ENCODE measurements at regions not wholly inside any gene's neighbourhood (a gene's known extent, or its start where the extent isn't known, plus 50 kb on each side); places are given as distances from the start of the nearest gene placed in this dataset.
"Not testable (repeated sequence)": the region's sequence is repeated elsewhere in the genome, so short reads cannot be mapped to it uniquely, and the experiment has no call there.

- Histone ChIP-seq H3K4me3 (no peak overlapping the region), H3K27ac (no peak overlapping the region), H3K9me3 (no peaks in the 10 kb centered on the region), H3K27me3 (no peaks in the 10 kb centered on the region), H3K36me3 (no peaks in the 10 kb centered on the region), H3K4me1 (no peaks in the 10 kb centered on the region)
- intact Hi-C loops (cut with DNase I) = no loop called here
- ATAC-seq (no peak), DNase-seq (no peak)
- 86 to 96% (median 93%) methylated on average over 2 of the region's 2 CpGs for WGBS, 4 donors
- TF ChIP-seq CTCF (IDR thresholded peaks at IDR 0.05) (no peak), POLR2A (IDR thresholded peaks at IDR 0.05) (no peak)
These were observed 800.3 kb upstream of the GBE1 start for GRCh38 chr3:82561784-82562183.

GRCh38 chr3:82558081-82558480, 796.6 kb upstream of the GBE1 start:
- WGBS, 4 donors = 25 to 40% (median 32%) methylated on average over 1 of the region's 1 CpG
- Histone ChIP-seq H3K4me1 (no peaks in the 10 kb centered on the region), H3K27me3 (no peaks in the 10 kb centered on the region), H3K27ac (no peak overlapping the region), H3K4me3 (no peak overlapping the region), H3K36me3 (no peaks in the 10 kb centered on the region), H3K9me3 (no peaks in the 10 kb centered on the region)
- TF ChIP-seq CTCF (IDR thresholded peaks at IDR 0.05) = no peak
- no peak for TF ChIP-seq POLR2A (IDR thresholded peaks at IDR 0.05)
- ATAC-seq = no peak
- intact Hi-C loops (cut with DNase I) = no loop called here
- no peak for DNase-seq

- no peak overlapping the region for H3K27ac ChIP-seq
- H3K9me3 ChIP-seq = no peaks in the 10 kb centered on the region
- no peak for TF ChIP-seq POLR2A (IDR thresholded peaks at IDR 0.05)
- TF ChIP-seq CTCF (IDR thresholded peaks at IDR 0.05) = no peak
- WGBS, 4 donors = 42 to 51% (median 46%) methylated on average over 5 of the region's 5 CpGs
- intact Hi-C loops (cut with DNase I) = no loop called here
- no peaks in the 10 kb centered on the region for H3K27me3 ChIP-seq
- ATAC-seq (no peak), DNase-seq (no peak)
- no peaks in the 10 kb centered on the region for H3K36me3 ChIP-seq
- H3K4me3 ChIP-seq = no peak overlapping the region
- H3K4me1 ChIP-seq = no peaks in the 10 kb centered on the region
These were observed 794.7 kb upstream of the GBE1 start for GRCh38 chr3:82556113-82556512.

- intact Hi-C loops (cut with DNase I); DNase-seq; H3K4me1 ChIP-seq; H3K9me3 ChIP-seq; H3K4me3 ChIP-seq; H3K36me3 ChIP-seq; ATAC-seq; H3K27ac ChIP-seq; H3K27me3 ChIP-seq: not testable (repeated sequence)
- WGBS, 4 donors = 88 to 100% (median 94%) methylated on average over 2 of the region's 2 CpGs
These were observed 781.1 kb upstream of the GBE1 start for GRCh38 chr3:82542556-82542955.

DNA sequence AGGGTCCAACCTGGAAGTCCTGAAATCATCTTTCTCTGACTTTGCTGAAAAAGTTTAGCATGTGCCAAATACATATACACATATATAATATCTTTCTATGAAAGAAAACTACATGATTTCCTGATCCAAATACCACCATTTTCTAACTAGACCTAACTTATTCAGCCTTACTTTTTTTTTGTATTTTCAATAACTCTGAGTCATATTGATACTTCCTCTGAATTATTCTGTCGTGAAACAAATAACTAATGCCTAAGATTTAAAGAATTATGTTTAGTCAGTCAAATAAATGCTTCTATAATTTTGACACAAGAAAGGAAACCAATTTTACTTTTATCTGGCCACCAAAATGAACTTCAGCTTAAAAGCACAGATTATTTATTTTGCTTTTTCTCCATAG, 760.2 kb upstream of the GBE1 start:
- H3K4me3 ChIP-seq = no peak overlapping the region
- H3K9me3 ChIP-seq = peaks cover 0 to 5% (median 0%) of the 10 kb centered on the region in 12 donors
- no peaks in the 10 kb centered on the region for H3K36me3 ChIP-seq
- H3K4me1 ChIP-seq = no peaks in the 10 kb centered on the region
- WGBS, 4 donors = 64 to 85% (median 75%) methylated on average over 1 of the region's 1 CpG
- DNase-seq = no peak
- no peaks in the 10 kb centered on the region for H3K27me3 ChIP-seq
- no peak for TF ChIP-seq POLR2A (IDR thresholded peaks at IDR 0.05)
- TF ChIP-seq CTCF (IDR thresholded peaks at IDR 0.05) = no peak
- no peak for ATAC-seq
- no peak overlapping the region for H3K27ac ChIP-seq
- intact Hi-C loops (cut with DNase I) = no loop called here

All from heart left ventricle (tissue), 16 donors.